ENCODE measurements at regions not wholly inside any gene's neighbourhood (a gene's known extent, or its start where the extent isn't known, plus 50 kb on each side); places are given as distances from the start of the nearest gene placed in this dataset.

GRCh38 chr1:94686882-94687281 lies 133.3 kb upstream of the SLC44A3 start:
- Histone ChIP-seq H3K9me3 (no peaks in the 10 kb centered on the region), H3K4me3 (no peak overlapping the region), H3K4me1 (peaks cover 0 to 7% (median 0%) of the 10 kb centered on the region in 3 donors), H3K36me3 (no peaks in the 10 kb centered on the region), H3K27ac (no peak overlapping the region), H3K27me3 (no peaks in the 10 kb centered on the region)
- 96 to 100% methylated on average over 2 to 4 of the region's 4 CpGs for WGBS, 2 donors (ENCODE audit: low coverage in 1 of 2)
- no peak for ATAC-seq
- TF ChIP-seq EP300 (IDR thresholded peaks at IDR 0.05) (no peak), POLR2AphosphoS5 (IDR thresholded peaks at IDR 0.05) (no peak), CTCF (IDR thresholded peaks at IDR 0.05) (no peak), POLR2A (IDR thresholded peaks at IDR 0.05) (no peak)

- no peak for TF ChIP-seq EP300 (IDR thresholded peaks at IDR 0.05)
- TF ChIP-seq POLR2A (IDR thresholded peaks at IDR 0.05), result no peak
- no peak for TF ChIP-seq CTCF (IDR thresholded peaks at IDR 0.05)
- no peak for TF ChIP-seq POLR2AphosphoS5 (IDR thresholded peaks at IDR 0.05)
- Histone ChIP-seq H3K9me3 (no peaks in the 10 kb centered on the region), H3K36me3 (no peaks in the 10 kb centered on the region), H3K27ac (no peak overlapping the region), H3K4me1 (peaks cover 0 to 7% (median 0%) of the 10 kb centered on the region in 3 donors), H3K4me3 (no peak overlapping the region), H3K27me3 (no peaks in the 10 kb centered on the region)
- WGBS, 2 donors (ENCODE audit: low coverage in 1 of 2), result 71 to 89% methylated on average over 6 of the region's 7 CpGs
- ATAC-seq, result no peak
These were observed 135.4 kb upstream of the SLC44A3 start for GRCh38 chr1:94684690-94685250.

- no peak overlapping the region for H3K4me3 ChIP-seq
- no peak overlapping the region for H3K27ac ChIP-seq
- H3K27me3 ChIP-seq, result no peaks in the 10 kb centered on the region
- peaks cover 0 to 4% (median 0%) of the 10 kb centered on the region in 3 donors for H3K4me1 ChIP-seq
- H3K9me3 ChIP-seq, result no peaks in the 10 kb centered on the region
- no peak for ATAC-seq
- TF ChIP-seq EP300 (IDR thresholded peaks at IDR 0.05), result no peak
- 69 to 100% methylated on average over 2 to 3 of the region's 6 CpGs for WGBS, 2 donors (ENCODE audit: low coverage in 1 of 2)
- H3K36me3 ChIP-seq, result no peaks in the 10 kb centered on the region
These were observed 136.3 kb upstream of the SLC44A3 start for GRCh38 chr1:94683886-94684285.

GRCh38 chr1:94680039-94680377 lies 138.4 kb upstream of the F3 start:
- Histone ChIP-seq H3K27ac (peak overlapping the region in 3 of 4 donors; percentile 7 to 54 (median 26)), H3K9me3 (no peaks in the 10 kb centered on the region)
- 44 to 49% methylated on average over 3 of the region's 3 CpGs for WGBS, 2 donors (ENCODE audit: low coverage in 1 of 2)

GRCh38 chr1:94679332-94680038 lies 137.9 kb upstream of the F3 start:
- Histone ChIP-seq H3K4me1 (no peaks in the 10 kb centered on the region), H3K27me3 (no peaks in the 10 kb centered on the region), H3K36me3 (no peaks in the 10 kb centered on the region), H3K9me3 (no peaks in the 10 kb centered on the region), H3K27ac (peak overlapping the region in 3 of 4 donors; percentile 7 to 67 (median 45)), H3K4me3 (no peak overlapping the region)
- TF ChIP-seq CTCF (IDR thresholded peaks at IDR 0.05), result no peak
- peak; percentile 25 for TF ChIP-seq POLR2AphosphoS5 (IDR thresholded peaks at IDR 0.05)
- ATAC-seq, result peak; percentile 81
- 80 to 89% methylated on average over 2 to 4 of the region's 4 CpGs for WGBS, 2 donors (ENCODE audit: low coverage in 1 of 2)

More at GRCh38 chr1:94680039-94680377, 138.4 kb upstream of the F3 start:
- Histone ChIP-seq H3K4me1 (no peaks in the 10 kb centered on the region), H3K4me3 (no peak overlapping the region), H3K27me3 (no peaks in the 10 kb centered on the region), H3K36me3 (no peaks in the 10 kb centered on the region)
- ATAC-seq, result peak; percentile 3
- TF ChIP-seq EP300 (IDR thresholded peaks at IDR 0.05), result no peak
- no peak for TF ChIP-seq POLR2A (IDR thresholded peaks at IDR 0.05)
- TF ChIP-seq POLR2AphosphoS5 (IDR thresholded peaks at IDR 0.05), result no peak
- TF ChIP-seq CTCF (IDR thresholded peaks at IDR 0.05), result no peak
